K562 (cell line): ENCODE measurements at regions not wholly inside any gene's neighbourhood (a gene's known extent, or its start where the extent isn't known, plus 50 kb on each side); places are given as distances from the start of the nearest gene placed in this dataset.

Source experiments
- ATAC-seq: fragments of 200-7000 bp; cut with Tn5 transposase; 3 replicates; pipeline ENCODE4 v1.9.1; 2020; ENCODE audit warnings: moderate library complexity
- BruUV-seq: library from RNA; stranded (reverse); fragments of 400-500 nt; replicated peaks from 2 replicates; lab custom pipeline; 2021; lab: Mats Ljungman, UMichigan
- CTCF ChIA-PET: fragments of 300-600 bp; formaldehyde crosslinking; extraction: SDS; loops from one replicate; lab custom pipeline; 2021; ENCODE audit warnings: low intra/inter-chr PET ratio; lab: Yijun Ruan, JAX
- POLR2A ChIA-PET: fragments of 300-600, 350-650 bp; sonication (Branson Sonifier 250); formaldehyde crosslinking; extraction: SDS; loops from one replicate; lab custom pipeline; 2021; ENCODE audit warnings: antibody characterized with exemption, inconsistent platforms; lab: Yijun Ruan, JAX
- DNase-seq, 4 experiments: peaks; one replicate each; pipeline versions ENCODE4 v3.0.0 to v3.0.0-alpha.2; 2011 to 2018; ENCODE audit warnings: low spot score in 3 of 4, mixed read lengths in 3 of 4; ENCODE audit errors: extremely low read depth in 1 of 4
- FAIRE-seq: peaks from 2 replicates; lab custom pipeline; 2011; peaks lifted over from hg19 to GRCh38; lab: Jason Lieb, UNC
- H2AFZ ChIP-seq: 2 replicates; pipeline ENCODE4 v1.6.0; 2011; ENCODE audit warnings: low read depth, low read length, control low read depth, inconsistent platforms
- H3K27ac ChIP-seq: fragments of 200-600 bp; 3 replicates; pipeline ENCODE4 v1.8.0; 2011; ENCODE audit warnings: low read depth, mild to moderate bottlenecking, control low read depth, inconsistent platforms, low read length, moderate library complexity, mixed read lengths; ENCODE audit errors: extremely low read depth
- H3K27me3 ChIP-seq, 2 experiments: fragments of 300-600 bp in 1 of 2; 2 replicates in 1 of 2; 3 replicates in 1 of 2; pipeline versions ENCODE4 v1.6.0 to v1.8.0; 2011; ENCODE audit warnings: inconsistent platforms in 2 of 2, low read length in 2 of 2, mild to moderate bottlenecking in 1 of 2, mixed read lengths in 1 of 2, moderate library complexity in 1 of 2; ENCODE audit not compliant: control insufficient read depth in 2 of 2, insufficient read depth in 2 of 2
- H3K36me3 ChIP-seq: fragments of 300-600 bp; 3 replicates; pipeline ENCODE4 v1.8.0; 2011; ENCODE audit warnings: mild to moderate bottlenecking, low read length, inconsistent platforms; ENCODE audit not compliant: control insufficient read depth, insufficient read depth
- H3K4me1 ChIP-seq, 2 experiments: fragments of 200-600 bp in 1 of 2; replicated peaks in 1 of 2; 2 replicates in 1 of 2; 3 replicates in 1 of 2; pipeline versions ENCODE4 v1.5.1 to v1.8.0; 2011; ENCODE audit warnings: inconsistent platforms in 2 of 2, low read length in 2 of 2, mild to moderate bottlenecking in 1 of 2, mixed read lengths in 1 of 2, moderate library complexity in 1 of 2; ENCODE audit not compliant: control insufficient read depth in 2 of 2, insufficient read depth in 2 of 2
- H3K4me2 ChIP-seq: 2 replicates; pipeline ENCODE4 v1.6.1; 2011; ENCODE audit warnings: low read length, control low read depth, inconsistent platforms, mixed read lengths; ENCODE audit not compliant: insufficient read depth
- H3K4me3 ChIP-seq: fragments of 200-600 bp; sonication (generic), shearing (Covaris generic); 2 replicates; pipeline ENCODE4 v1.5.1; 2016; ENCODE audit warnings: control low read depth, inconsistent platforms
- H3K79me2 ChIP-seq: fragments of 200-600 bp; 3 replicates; pipeline ENCODE4 v1.8.0; 2011; ENCODE audit warnings: low read length, inconsistent platforms; ENCODE audit not compliant: control insufficient read depth, insufficient read depth
- H3K9ac ChIP-seq, 2 experiments: 2 replicates each; pipeline versions ENCODE4 v1.6.0 to v1.6.1; 2011; ENCODE audit warnings: low read depth in 2 of 2, low read length in 2 of 2, control low read depth in 1 of 2, inconsistent platforms in 1 of 2, mild to moderate bottlenecking in 1 of 2, mixed read lengths in 1 of 2; ENCODE audit not compliant: insufficient read depth in 1 of 2
- H3K9me1 ChIP-seq: one replicate; pipeline ENCODE4 v1.6.0; 2011; ENCODE audit warnings: inconsistent platforms, mild to moderate bottlenecking, low read length, moderate library complexity; ENCODE audit not compliant: control insufficient read depth, insufficient read depth
- H3K9me3 ChIP-seq: replicated peaks from 2 replicates; pipeline ENCODE4 v1.5.1; 2011; ENCODE audit warnings: low read depth, low read length, inconsistent platforms; ENCODE audit not compliant: control insufficient read depth, insufficient read depth
- H4K20me1 ChIP-seq: replicated peaks from 2 replicates; pipeline ENCODE4 v1.6.1; 2011; ENCODE audit warnings: low read length, inconsistent platforms, mixed read lengths; ENCODE audit not compliant: control insufficient read depth, insufficient read depth
- EHMT2 ChIP-seq: fragments of 450-650 bp; IDR thresholded peaks from 2 replicates; pipeline ENCODE4 v1.6.1; 2018; ENCODE audit warnings: antibody characterized with exemption
- SMAD3 ChIP-seq: fragments of 450-650 bp; formaldehyde crosslinking; conservative IDR thresholded peaks from 2 replicates; pipeline ENCODE4 v1.4.0; 2020; ENCODE audit warnings: mild to moderate bottlenecking
- STAG1 ChIP-seq: sonication (generic); formaldehyde crosslinking; IDR thresholded peaks from 2 replicates; pipeline ENCODE4 v1.5.0; 2020; ENCODE audit warnings: missing genetic modification reagents, borderline replicate concordance
- ZNF668 ChIP-seq: fragments of 250-450 bp; sonication (Bioruptor Pico); IDR thresholded peaks from 2 replicates; pipeline ENCODE4 v1.8.0; 2022; ENCODE audit warnings: mild to moderate bottlenecking, inconsistent platforms
- WGBS: fragments of 100-300 bp; shearing (Covaris generic); methylation state at CpG from one replicate; pipeline ENCODE4 v1.1.6; 2016; ENCODE audit warnings: low coverage, mixed read lengths; ENCODE audit not compliant: insufficient coverage; ENCODE audit errors: missing lambda C conversion rate; 5-methylcytosine and 5-hydroxymethylcytosine counted together
- in situ Hi-C: fragments of 300-500 bp; cut with MboI; formaldehyde crosslinking; loops from 4 replicates; pipeline ENCODE4 v1.15.0; 2018; ENCODE audit warnings: inconsistent platforms, mixed read lengths
- intact Hi-C: fragments of 100-400 bp; cut with micrococcal nuclease; formaldehyde crosslinking; loops from 2 replicates; pipeline ENCODE4 v1.14.2; 2022
- TF ChIP-seq, protein P1 (sequence below): sonication (generic); formaldehyde crosslinking; IDR thresholded peaks from 2 replicates; pipeline ENCODE4 v1.8.0; 2022; ENCODE audit warnings: mild to moderate bottlenecking, low read depth, missing genetic modification reagents
- TF ChIP-seq, protein P2 (sequence below): fragments of 450-650 bp; IDR thresholded peaks from 2 replicates; pipeline ENCODE4 v1.6.1; 2016; ENCODE audit warnings: low read depth, mild to moderate bottlenecking, moderate library complexity
- TF ChIP-seq, protein P3 (sequence below): fragments of 200-800 bp; sonication (Bioruptor generic); IDR thresholded peaks from 2 replicates; pipeline ENCODE4 v1.6.1; 2017; ENCODE audit warnings: missing genetic modification characterization, missing compliant biosample characterization
- TF ChIP-seq, protein P4 (sequence below): sonication (generic); formaldehyde crosslinking; IDR thresholded peaks from 2 replicates; pipeline ENCODE4 v1.8.1; 2023; ENCODE audit warnings: mild to moderate bottlenecking, missing genetic modification reagents

DNA sequence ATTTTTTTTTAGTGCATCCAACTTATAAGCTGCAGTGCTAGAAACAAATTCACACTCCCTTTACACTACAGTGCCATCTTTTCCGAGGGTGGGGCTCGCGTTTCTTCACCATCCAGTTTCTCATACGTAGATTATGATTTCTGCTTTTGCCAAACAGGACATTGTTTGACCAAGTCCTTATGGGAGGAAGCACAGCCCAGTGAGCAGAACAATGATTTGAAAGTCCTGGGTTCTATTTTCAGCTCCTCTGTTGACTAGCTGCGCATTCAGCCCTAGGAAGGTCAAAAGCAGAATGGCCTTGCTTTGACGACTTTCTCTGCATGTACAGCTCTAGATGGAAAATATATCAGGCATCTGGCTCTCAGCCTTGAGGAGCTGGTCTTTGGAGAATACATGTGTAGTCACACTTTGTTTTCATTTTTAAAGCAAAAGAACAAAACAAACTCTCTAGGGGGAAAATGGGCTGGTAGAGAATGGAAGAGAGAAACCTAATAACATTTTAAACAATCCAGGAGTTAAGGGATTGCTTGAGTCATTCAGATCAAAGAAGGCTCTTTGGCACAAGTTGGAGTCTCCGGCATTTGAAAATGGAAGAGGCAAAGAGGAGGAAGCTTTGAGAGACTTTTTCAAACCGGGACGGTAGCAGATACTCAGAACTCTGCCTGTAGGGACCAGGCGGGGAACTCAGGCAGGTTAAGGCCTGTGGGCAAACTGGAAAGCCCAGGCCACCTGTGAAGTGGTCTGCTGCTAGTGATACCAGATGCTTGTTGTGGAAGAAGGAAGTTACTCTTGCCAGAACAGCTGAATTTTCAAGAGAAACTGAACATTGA, 257.3 kb upstream of the PLEKHG7 start:
- DNase-seq (no peak), ATAC-seq (no peak), FAIRE-seq (no peak)
- Histone ChIP-seq H3K4me1 (no peaks in the 10 kb centered on the region), H3K9ac (no peak overlapping the region), H4K20me1 (no peaks in the 10 kb centered on the region), H3K27ac (no peak overlapping the region), H2AFZ (no peak overlapping the region), H3K79me2 (no peaks in the 10 kb centered on the region), H3K9me3 (no peaks in the 10 kb centered on the region), H3K36me3 (no peaks in the 10 kb centered on the region), H3K4me3 (no peak overlapping the region), H3K4me2 (no peak overlapping the region), H3K27me3 (no peaks in the 10 kb centered on the region), H3K9me1 (no peaks in the 10 kb centered on the region)
- TF ChIP-seq EHMT2 (no peak), STAG1 (CRISPR knock-in tag) (no peak)
- CTCF ChIA-PET = no interaction called here
- no TSS peak for BruUV-seq
- intact Hi-C loops (no loop called here), in situ Hi-C loops (no loop called here)
- POLR2A ChIA-PET = interaction anchor here (0.7 kb wide), 1 partner anchor 71 kb away, joined by 3 read pairs; no protein-coding TSS in a partner anchor
- WGBS = 52% methylated on average over 10 of the region's 10 CpGs

DNA sequence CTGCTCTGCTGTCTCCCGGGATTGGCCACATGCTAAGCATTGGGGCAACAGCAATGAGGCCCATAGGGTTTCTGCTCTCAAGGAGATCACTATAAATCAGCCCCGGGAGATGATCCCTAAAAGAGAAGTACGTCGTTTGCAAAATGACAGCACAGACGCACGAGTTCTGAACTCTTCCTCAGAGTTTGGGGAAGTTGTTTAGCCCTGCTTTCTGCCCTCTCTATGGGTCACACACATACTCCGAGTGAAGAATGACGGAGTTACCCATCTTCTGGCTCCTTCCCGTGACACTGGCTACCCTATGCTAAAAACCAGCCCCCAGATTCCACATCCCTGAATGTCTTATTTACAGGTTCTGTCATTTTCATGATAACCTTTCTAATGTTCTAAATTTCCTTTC, 258.0 kb upstream of the PLEKHG7 start:
- in situ Hi-C loops = no loop called here
- DNase-seq (no peak), FAIRE-seq (no peak), ATAC-seq (no peak)
- Histone ChIP-seq H3K4me2 (no peak overlapping the region), H3K9me3 (no peaks in the 10 kb centered on the region), H3K4me1 (no peaks in the 10 kb centered on the region), H3K27ac (no peak overlapping the region), H3K27me3 (no peaks in the 10 kb centered on the region), H3K79me2 (no peaks in the 10 kb centered on the region), H3K9me1 (no peaks in the 10 kb centered on the region), H2AFZ (peak overlapping the region; percentile 42; the same call in 1 of the 2 replicates), H3K9ac (no peak overlapping the region), H3K4me3 (no peak overlapping the region), H4K20me1 (no peaks in the 10 kb centered on the region), H3K36me3 (no peaks in the 10 kb centered on the region)
- CTCF ChIA-PET = no interaction called here
- WGBS = 50% methylated on average over 9 of the region's 9 CpGs
- intact Hi-C loops = no loop called here
- POLR2A ChIA-PET = no interaction called here
- no TSS peak for BruUV-seq
- TF ChIP-seq, protein P1, sequence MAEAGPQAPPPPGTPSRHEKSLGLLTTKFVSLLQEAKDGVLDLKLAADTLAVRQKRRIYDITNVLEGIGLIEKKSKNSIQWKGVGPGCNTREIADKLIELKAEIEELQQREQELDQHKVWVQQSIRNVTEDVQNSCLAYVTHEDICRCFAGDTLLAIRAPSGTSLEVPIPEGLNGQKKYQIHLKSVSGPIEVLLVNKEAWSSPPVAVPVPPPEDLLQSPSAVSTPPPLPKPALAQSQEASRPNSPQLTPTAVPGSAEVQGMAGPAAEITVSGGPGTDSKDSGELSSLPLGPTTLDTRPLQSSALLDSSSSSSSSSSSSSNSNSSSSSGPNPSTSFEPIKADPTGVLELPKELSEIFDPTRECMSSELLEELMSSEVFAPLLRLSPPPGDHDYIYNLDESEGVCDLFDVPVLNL (CRISPR knock-in tag) = no peak
- TF ChIP-seq SMAD3 (CRISPR knock-in tag) (no peak), ZNF668 (CRISPR knock-in tag) (no peak)
- TF ChIP-seq, protein P2, sequence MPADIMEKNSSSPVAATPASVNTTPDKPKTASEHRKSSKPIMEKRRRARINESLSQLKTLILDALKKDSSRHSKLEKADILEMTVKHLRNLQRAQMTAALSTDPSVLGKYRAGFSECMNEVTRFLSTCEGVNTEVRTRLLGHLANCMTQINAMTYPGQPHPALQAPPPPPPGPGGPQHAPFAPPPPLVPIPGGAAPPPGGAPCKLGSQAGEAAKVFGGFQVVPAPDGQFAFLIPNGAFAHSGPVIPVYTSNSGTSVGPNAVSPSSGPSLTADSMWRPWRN = no peak
- TF ChIP-seq, protein P3, sequence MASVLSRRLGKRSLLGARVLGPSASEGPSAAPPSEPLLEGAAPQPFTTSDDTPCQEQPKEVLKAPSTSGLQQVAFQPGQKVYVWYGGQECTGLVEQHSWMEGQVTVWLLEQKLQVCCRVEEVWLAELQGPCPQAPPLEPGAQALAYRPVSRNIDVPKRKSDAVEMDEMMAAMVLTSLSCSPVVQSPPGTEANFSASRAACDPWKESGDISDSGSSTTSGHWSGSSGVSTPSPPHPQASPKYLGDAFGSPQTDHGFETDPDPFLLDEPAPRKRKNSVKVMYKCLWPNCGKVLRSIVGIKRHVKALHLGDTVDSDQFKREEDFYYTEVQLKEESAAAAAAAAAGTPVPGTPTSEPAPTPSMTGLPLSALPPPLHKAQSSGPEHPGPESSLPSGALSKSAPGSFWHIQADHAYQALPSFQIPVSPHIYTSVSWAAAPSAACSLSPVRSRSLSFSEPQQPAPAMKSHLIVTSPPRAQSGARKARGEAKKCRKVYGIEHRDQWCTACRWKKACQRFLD (CRISPR knock-in tag) = no peak
- TF ChIP-seq, protein P4, sequence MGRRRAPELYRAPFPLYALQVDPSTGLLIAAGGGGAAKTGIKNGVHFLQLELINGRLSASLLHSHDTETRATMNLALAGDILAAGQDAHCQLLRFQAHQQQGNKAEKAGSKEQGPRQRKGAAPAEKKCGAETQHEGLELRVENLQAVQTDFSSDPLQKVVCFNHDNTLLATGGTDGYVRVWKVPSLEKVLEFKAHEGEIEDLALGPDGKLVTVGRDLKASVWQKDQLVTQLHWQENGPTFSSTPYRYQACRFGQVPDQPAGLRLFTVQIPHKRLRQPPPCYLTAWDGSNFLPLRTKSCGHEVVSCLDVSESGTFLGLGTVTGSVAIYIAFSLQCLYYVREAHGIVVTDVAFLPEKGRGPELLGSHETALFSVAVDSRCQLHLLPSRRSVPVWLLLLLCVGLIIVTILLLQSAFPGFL (CRISPR knock-in tag) = no peak
